ENCODE measurements at regions not wholly inside any gene's neighbourhood (a gene's known extent, or its start where the extent isn't known, plus 50 kb on each side); places are given as distances from the start of the nearest gene placed in this dataset.
A peak's percentile ranks its signal among the peaks of the same experiment; 100 is the strongest.

- TF ChIP-seq CTCF (IDR thresholded peaks at IDR 0.05; ENCODE audit: unreplicated experiment in 3 of 3): no peak
- H3K27me3 Mint-ChIP-seq (ENCODE audit: low read depth): no peaks in the 10 kb centered on the region
- no peak overlapping the region for H3K4me3 Mint-ChIP-seq
- no peaks in the 10 kb centered on the region for H3K36me3 Mint-ChIP-seq (ENCODE audit: low read depth)
- H3K4me1 Mint-ChIP-seq: no peaks in the 10 kb centered on the region
- no peaks in the 10 kb centered on the region for H3K9me3 Mint-ChIP-seq
- no peak overlapping the region for H3K27ac Mint-ChIP-seq
Measured at GRCh38 chr1:102655034-102655433, 453.3 kb downstream of the COL11A1 start.

- Mint-ChIP-seq H3K27ac (no peak overlapping the region), H3K36me3 (ENCODE audit: low read depth) (no peaks in the 10 kb centered on the region), H3K9me3 (no peaks in the 10 kb centered on the region), H3K4me3 (no peak overlapping the region), H3K4me1 (no peaks in the 10 kb centered on the region), H3K27me3 (ENCODE audit: low read depth) (no peaks in the 10 kb centered on the region)
- TF ChIP-seq CTCF (IDR thresholded peaks at IDR 0.05; ENCODE audit: unreplicated experiment in 3 of 3): no peak
Measured at GRCh38 chr1:102640872-102641271, 467.4 kb downstream of the COL11A1 start.

GRCh38 chr1:102640312-102640711 is 468.0 kb downstream of the COL11A1 start:
- no peaks in the 10 kb centered on the region for H3K36me3 Mint-ChIP-seq (ENCODE audit: low read depth)
- no peaks in the 10 kb centered on the region for H3K9me3 Mint-ChIP-seq
- no peaks in the 10 kb centered on the region for H3K4me1 Mint-ChIP-seq

DNA sequence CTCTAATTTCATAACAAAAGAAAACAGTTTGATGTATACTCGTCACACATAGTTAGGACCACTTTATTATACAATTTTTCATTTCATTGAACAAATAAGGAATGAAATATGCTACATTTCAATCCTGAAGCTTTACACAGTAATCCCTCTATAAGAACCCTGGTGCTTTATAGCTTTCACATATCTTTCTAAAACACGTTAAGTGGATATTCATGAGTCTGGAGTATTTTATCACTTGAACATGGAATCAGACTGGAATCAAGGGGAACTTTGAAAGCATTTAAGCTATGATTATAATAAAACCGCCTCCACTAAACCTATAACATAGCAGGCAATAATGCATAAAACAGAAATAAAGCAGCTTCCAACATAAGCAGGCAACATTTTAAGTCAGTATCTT is 476.6 kb downstream of the COL11A1 start:
- Mint-ChIP-seq H3K27me3 (ENCODE audit: low read depth) (no peaks in the 10 kb centered on the region), H3K27ac (no peak overlapping the region), H3K9me3 (no peaks in the 10 kb centered on the region), H3K4me3 (no peak overlapping the region), H3K4me1 (peaks cover 6% of the 10 kb centered on the region), H3K36me3 (ENCODE audit: low read depth) (no peaks in the 10 kb centered on the region)
- TF ChIP-seq CTCF (IDR thresholded peaks at IDR 0.05; ENCODE audit: unreplicated experiment in 3 of 3): no peak

More at GRCh38 chr1:102640312-102640711, 468.0 kb downstream of the COL11A1 start:
- H3K27ac Mint-ChIP-seq: no peak overlapping the region
- H3K27me3 Mint-ChIP-seq (ENCODE audit: low read depth): no peaks in the 10 kb centered on the region
- no peak for TF ChIP-seq CTCF (IDR thresholded peaks at IDR 0.05; ENCODE audit: unreplicated experiment in 3 of 3)
- H3K4me3 Mint-ChIP-seq: no peak overlapping the region

- Mint-ChIP-seq H3K4me1 (peaks cover 6% of the 10 kb centered on the region), H3K4me3 (no peak overlapping the region), H3K27me3 (ENCODE audit: low read depth) (no peaks in the 10 kb centered on the region), H3K9me3 (no peaks in the 10 kb centered on the region), H3K36me3 (ENCODE audit: low read depth) (no peaks in the 10 kb centered on the region), H3K27ac (no peak overlapping the region)
- TF ChIP-seq CTCF (IDR thresholded peaks at IDR 0.05; ENCODE audit: unreplicated experiment in 3 of 3): no peak
Measured at GRCh38 chr1:102630041-102630440, 478.3 kb downstream of the COL11A1 start.

DNA sequence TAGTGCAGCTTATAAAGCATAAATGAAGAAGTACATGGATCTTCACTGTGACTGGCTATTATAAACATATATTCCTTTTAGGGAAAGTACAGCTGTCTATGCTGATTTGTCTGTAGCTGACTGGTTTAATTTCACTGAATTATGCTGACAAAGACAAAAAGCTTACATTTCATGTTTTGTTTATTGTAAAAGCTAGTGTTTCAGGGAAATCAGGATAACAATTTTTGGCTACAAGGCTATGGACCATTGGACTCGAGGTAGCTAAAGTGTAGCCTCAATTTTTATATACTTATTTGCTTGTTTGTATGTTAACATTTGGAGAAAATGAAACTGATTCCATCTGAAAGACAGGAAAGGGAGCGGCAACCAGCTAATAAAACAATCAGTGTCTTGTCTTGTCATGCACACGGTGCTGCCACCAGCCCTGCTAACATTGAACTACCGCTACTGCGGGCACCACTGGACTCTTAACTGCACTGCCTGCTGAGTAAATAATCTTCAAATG is 480.2 kb downstream of the COL11A1 start:
- Mint-ChIP-seq H3K4me3 (peak overlapping the region in 2 of 3 experiments; percentile 21 to 23), H3K9me3 (no peaks in the 10 kb centered on the region), H3K36me3 (ENCODE audit: low read depth) (no peaks in the 10 kb centered on the region), H3K27ac (peak overlapping the region in 1 of 3 experiments; percentile 41), H3K4me1 (peaks cover 6% of the 10 kb centered on the region), H3K27me3 (ENCODE audit: low read depth) (no peaks in the 10 kb centered on the region)
- TF ChIP-seq CTCF (IDR thresholded peaks at IDR 0.05; ENCODE audit: unreplicated experiment in 3 of 3): no peak

Data from nephron (organoid).